Peyer's patch (tissue), 4 donors: ENCODE measurements at regions not wholly inside any gene's neighbourhood (a gene's known extent, or its start where the extent isn't known, plus 50 kb on each side); places are given as distances from the start of the nearest gene placed in this dataset.

Source experiments
- DNase-seq, 3 donors: peaks; one replicate each; pipeline ENCODE4 v3.0.0-alpha.2; 2017 to 2019
- H3K27ac ChIP-seq, 4 donors: fragments of 200-600 bp; sonication (generic); one replicate each; pipeline ENCODE4 v1.5.1; 2016 to 2019
- H3K27me3 ChIP-seq, 2 donors: fragments of 200-600 bp; sonication (generic); one replicate each; pipeline ENCODE4 v1.5.1; 2019
- H3K36me3 ChIP-seq, 3 donors: fragments of 200-600 bp; sonication (generic); one replicate each; pipeline ENCODE4 v1.5.1; 2016 to 2019
- H3K4me1 ChIP-seq, 4 donors: fragments of 200-600 bp; sonication (generic); one replicate each; pipeline ENCODE4 v1.5.1; 2016 to 2019
- H3K4me3 ChIP-seq, 4 donors: fragments of 200-600 bp; sonication (generic); 1 replicate in 3 of 4; 2 replicates in 1 of 4; pipeline ENCODE4 v1.5.1; 2016 to 2019; ENCODE audit warnings: mild to moderate bottlenecking in 1 of 4
- H3K9me3 ChIP-seq, 4 donors: fragments of 200-600 bp; sonication (generic); one replicate each; pipeline ENCODE4 v1.5.1; 2016 to 2019; ENCODE audit warnings: mild to moderate bottlenecking in 1 of 4
- POLR2A ChIP-seq, 2 donors: fragments of 450-650 bp; IDR thresholded peaks; one replicate each; pipeline ENCODE4 v1.5.1; 2017; ENCODE audit warnings: antibody characterized with exemption in 2 of 2, mild to moderate bottlenecking in 2 of 2, moderate library complexity in 2 of 2
- TF ChIP-seq, protein P1 (sequence below), 6 experiments: fragments of 450-650 bp in 4 of 6; fragments of 200-600 bp in 2 of 6; sonication (generic) in 1 of 6; IDR thresholded peaks; one replicate each; pipeline ENCODE4 v1.5.1; 2017 to 2019; ENCODE audit warnings: antibody characterized with exemption in 6 of 6, mild to moderate bottlenecking in 3 of 6, moderate library complexity in 1 of 6

DNA sequence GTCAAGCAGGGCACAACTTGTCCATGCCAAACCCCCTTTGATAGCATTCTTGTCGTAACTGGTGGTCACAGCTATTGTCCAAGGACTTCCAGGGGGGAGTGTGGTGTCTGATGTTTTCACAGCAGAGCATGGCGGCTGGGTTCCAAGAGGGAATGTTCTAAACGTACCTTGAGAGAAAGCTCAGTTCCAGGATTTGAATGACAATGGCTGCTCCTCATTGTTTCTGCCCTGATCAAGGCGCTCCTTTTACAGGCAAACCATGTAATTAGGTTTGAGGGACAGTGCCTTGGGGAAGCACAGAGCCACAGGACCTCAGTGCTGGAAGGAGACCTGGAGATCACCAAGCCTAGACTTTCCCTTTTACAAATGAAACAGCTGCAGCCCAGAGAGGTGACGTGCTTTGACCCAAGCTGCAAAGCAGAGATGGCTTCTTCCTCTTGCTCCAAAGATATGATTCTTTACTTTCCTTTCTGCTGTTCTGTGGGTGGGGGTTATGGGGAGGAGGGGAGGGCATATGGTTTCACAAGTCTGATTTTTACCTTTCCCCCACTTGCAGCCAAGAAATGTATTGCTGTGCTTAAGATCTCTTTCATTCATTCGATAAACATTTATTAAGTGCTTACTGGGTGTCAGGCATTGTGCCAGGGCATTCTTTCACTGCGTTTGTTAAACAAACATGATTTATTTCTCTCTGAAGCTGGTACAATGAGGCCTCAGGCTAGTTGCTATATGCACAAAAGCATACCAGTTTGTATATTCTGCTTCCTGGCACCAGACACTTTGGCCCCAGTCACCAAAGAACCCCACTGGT, 172.8 kb downstream of the KTN1 start:
- H3K9me3 ChIP-seq, result no peaks in the 10 kb centered on the region
- H3K27ac ChIP-seq, result no peak overlapping the region
- no peaks in the 10 kb centered on the region for H3K27me3 ChIP-seq
- H3K36me3 ChIP-seq, result no peaks in the 10 kb centered on the region
- no peak for DNase-seq
- H3K4me3 ChIP-seq, result no peak overlapping the region
- TF ChIP-seq, protein P1, sequence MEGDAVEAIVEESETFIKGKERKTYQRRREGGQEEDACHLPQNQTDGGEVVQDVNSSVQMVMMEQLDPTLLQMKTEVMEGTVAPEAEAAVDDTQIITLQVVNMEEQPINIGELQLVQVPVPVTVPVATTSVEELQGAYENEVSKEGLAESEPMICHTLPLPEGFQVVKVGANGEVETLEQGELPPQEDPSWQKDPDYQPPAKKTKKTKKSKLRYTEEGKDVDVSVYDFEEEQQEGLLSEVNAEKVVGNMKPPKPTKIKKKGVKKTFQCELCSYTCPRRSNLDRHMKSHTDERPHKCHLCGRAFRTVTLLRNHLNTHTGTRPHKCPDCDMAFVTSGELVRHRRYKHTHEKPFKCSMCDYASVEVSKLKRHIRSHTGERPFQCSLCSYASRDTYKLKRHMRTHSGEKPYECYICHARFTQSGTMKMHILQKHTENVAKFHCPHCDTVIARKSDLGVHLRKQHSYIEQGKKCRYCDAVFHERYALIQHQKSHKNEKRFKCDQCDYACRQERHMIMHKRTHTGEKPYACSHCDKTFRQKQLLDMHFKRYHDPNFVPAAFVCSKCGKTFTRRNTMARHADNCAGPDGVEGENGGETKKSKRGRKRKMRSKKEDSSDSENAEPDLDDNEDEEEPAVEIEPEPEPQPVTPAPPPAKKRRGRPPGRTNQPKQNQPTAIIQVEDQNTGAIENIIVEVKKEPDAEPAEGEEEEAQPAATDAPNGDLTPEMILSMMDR (IDR thresholded peaks at IDR 0.05), result no peak
- TF ChIP-seq POLR2A (IDR thresholded peaks at IDR 0.05), result no peak
- peaks cover 0 to 10% (median 0%) of the 10 kb centered on the region in 4 donors for H3K4me1 ChIP-seq

DNA sequence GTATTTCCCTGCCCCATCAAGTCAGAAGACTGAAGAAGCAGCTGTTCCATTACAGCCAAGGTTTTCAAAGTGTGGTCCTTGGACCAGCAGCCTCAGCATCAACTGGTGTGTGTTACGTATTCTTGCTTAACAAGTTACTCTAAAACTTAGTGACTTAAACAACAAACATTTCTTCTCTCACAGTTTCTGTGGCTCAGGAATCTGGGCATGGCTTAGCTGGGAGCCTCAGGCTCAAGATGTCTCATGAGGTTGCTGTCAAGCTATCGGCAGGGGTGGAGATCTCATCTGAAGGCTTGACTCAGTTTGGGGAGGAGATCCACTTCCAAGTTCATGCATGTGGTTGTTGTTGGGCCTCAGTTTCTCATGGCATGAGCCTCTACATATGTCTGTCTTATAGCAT, 174.5 kb downstream of the KTN1 start:
- Histone ChIP-seq H3K27ac (no peak overlapping the region), H3K4me3 (no peak overlapping the region), H3K36me3 (no peaks in the 10 kb centered on the region), H3K27me3 (no peaks in the 10 kb centered on the region), H3K4me1 (peaks cover 0 to 10% (median 0%) of the 10 kb centered on the region in 4 donors), H3K9me3 (no peaks in the 10 kb centered on the region)
- TF ChIP-seq, protein P1 (IDR thresholded peaks at IDR 0.05), result no peak
- TF ChIP-seq POLR2A (IDR thresholded peaks at IDR 0.05), result no peak
- DNase-seq, result no peak

DNA sequence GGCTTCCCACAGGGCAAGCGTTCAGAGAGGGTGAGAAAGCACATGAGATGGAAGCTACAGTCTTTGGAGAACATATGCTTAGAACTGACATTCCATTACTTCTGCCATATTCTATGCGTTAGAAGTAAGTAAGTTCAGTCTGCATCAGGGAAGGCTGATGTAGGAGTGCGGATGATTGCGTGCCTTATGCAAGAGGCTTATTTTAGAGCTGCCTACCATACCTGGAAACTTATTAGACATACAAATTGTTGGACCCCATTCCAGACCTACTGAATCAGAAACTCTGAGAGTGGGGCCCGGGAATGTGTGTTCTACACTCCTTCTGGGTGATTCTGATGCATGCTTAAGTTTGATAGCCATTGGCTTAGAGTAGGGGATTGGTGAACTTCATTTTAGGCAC, 174.9 kb downstream of the KTN1 start:
- TF ChIP-seq, protein P1 (IDR thresholded peaks at IDR 0.05), result no peak
- TF ChIP-seq POLR2A (IDR thresholded peaks at IDR 0.05), result no peak
- DNase-seq, result no peak
- H3K4me1 ChIP-seq, result peaks cover 0 to 10% (median 0%) of the 10 kb centered on the region in 4 donors
- no peaks in the 10 kb centered on the region for H3K9me3 ChIP-seq
- no peaks in the 10 kb centered on the region for H3K36me3 ChIP-seq
- no peak overlapping the region for H3K4me3 ChIP-seq
- H3K27me3 ChIP-seq, result no peaks in the 10 kb centered on the region
- no peak overlapping the region for H3K27ac ChIP-seq

DNA sequence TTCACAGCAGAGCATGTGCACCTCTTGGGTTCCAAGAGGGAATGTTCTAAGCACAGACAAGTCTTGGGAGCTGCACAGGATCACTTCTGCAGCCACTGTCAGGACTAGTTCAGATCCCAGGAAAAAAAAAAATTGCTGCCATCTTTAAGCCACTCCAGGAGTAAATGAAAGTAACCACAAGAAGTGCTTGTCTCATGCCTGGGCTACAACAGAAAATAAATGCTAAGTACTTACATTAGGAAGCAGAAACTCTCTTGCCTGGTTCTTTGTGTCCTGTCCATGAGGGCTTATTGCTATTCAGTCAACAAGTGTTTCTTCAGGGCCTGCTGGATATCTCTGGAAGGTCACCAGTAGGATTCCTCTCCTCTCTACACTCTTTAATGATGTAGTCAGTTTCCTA, 176.1 kb downstream of the KTN1 start:
- no peak for TF ChIP-seq POLR2A (IDR thresholded peaks at IDR 0.05)
- TF ChIP-seq, protein P1 (IDR thresholded peaks at IDR 0.05), result no peak
- Histone ChIP-seq H3K4me1 (peaks cover 0 to 10% (median 0%) of the 10 kb centered on the region in 4 donors), H3K36me3 (no peaks in the 10 kb centered on the region), H3K9me3 (no peaks in the 10 kb centered on the region), H3K4me3 (no peak overlapping the region), H3K27me3 (no peaks in the 10 kb centered on the region), H3K27ac (no peak overlapping the region)
- no peak for DNase-seq

DNA sequence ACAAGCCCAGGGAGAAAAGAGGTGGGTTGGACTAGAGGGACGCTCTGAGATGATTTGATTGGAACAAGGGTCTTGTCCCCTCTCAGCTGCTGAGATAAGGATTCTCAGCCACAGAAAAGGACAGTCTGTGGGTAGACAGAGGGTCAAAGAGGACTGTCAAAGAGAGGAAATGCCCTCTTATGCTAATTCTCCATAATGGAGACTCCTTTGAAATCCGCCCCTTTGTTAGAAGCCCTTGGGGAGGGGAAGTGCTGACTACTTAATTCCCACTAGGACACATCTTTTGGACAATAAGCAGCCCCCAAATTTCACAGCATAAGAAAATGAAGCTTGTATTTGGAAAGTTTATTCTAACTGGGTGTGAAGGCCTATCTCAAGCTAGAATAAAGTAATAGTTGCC, 176.6 kb downstream of the KTN1 start:
- Histone ChIP-seq H3K4me1 (peaks cover 0 to 10% (median 0%) of the 10 kb centered on the region in 4 donors), H3K4me3 (no peak overlapping the region), H3K27me3 (no peaks in the 10 kb centered on the region), H3K27ac (no peak overlapping the region), H3K9me3 (no peaks in the 10 kb centered on the region), H3K36me3 (no peaks in the 10 kb centered on the region)
- no peak for DNase-seq
- TF ChIP-seq POLR2A (IDR thresholded peaks at IDR 0.05), result no peak
- TF ChIP-seq, protein P1 (IDR thresholded peaks at IDR 0.05), result no peak
